ENCODE measurements at regions not wholly inside any gene's neighbourhood (a gene's known extent, or its start where the extent isn't known, plus 50 kb on each side); places are given as distances from the start of the nearest gene placed in this dataset.

DNA sequence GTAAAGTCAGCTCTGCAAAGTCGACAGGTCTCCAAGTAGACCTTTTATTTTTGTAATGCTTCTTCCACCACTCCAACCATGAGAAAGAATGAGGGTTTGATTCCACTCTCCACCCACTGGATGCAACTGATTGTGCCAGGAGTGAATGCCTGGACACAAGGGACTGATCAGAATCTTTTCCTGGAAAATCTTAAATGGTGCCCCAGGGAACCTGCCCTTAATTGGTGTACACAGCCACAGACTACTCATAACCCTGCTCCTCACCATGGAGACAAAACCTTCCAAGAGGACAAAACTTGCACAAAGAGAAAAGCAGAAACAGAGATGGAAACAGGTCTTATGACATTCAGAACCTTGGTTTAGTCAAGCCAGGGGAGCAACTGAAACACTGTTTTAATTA is 208.6 kb upstream of the BRINP1 start:
- TF ChIP-seq, protein P1, sequence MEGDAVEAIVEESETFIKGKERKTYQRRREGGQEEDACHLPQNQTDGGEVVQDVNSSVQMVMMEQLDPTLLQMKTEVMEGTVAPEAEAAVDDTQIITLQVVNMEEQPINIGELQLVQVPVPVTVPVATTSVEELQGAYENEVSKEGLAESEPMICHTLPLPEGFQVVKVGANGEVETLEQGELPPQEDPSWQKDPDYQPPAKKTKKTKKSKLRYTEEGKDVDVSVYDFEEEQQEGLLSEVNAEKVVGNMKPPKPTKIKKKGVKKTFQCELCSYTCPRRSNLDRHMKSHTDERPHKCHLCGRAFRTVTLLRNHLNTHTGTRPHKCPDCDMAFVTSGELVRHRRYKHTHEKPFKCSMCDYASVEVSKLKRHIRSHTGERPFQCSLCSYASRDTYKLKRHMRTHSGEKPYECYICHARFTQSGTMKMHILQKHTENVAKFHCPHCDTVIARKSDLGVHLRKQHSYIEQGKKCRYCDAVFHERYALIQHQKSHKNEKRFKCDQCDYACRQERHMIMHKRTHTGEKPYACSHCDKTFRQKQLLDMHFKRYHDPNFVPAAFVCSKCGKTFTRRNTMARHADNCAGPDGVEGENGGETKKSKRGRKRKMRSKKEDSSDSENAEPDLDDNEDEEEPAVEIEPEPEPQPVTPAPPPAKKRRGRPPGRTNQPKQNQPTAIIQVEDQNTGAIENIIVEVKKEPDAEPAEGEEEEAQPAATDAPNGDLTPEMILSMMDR (IDR thresholded peaks at IDR 0.05; ENCODE audit: low read depth, low read length, poor library complexity, severe bottlenecking), result no peak
- TF ChIP-seq EZH2phosphoT487 (IDR thresholded peaks at IDR 0.05; ENCODE audit: borderline replicate concordance, low read length), result no peak

Data from DOHH2 (cell line).